Sciatic nerve (tissue), 2 donors: ENCODE measurements at regions not wholly inside any gene's neighbourhood (a gene's known extent, or its start where the extent isn't known, plus 50 kb on each side); places are given as distances from the start of the nearest gene placed in this dataset.
"Not testable (repeated sequence)": the region's sequence is repeated elsewhere in the genome, so short reads cannot be mapped to it uniquely, and the experiment has no call there.

ENCODE experiments used
- ATAC-seq: fragments of 200-7000 bp; cut with Tn5 transposase; one replicate; pipeline ENCODE4 v1.9.1; 2020; ENCODE audit warnings: mild to moderate bottlenecking, moderate library complexity
- DNase-seq: peaks from one replicate; pipeline ENCODE4 v3.0.0-alpha.2; 2020; ENCODE audit warnings: low spot score
- intact Hi-C: fragments of 100-400 bp; cut with DNase I; formaldehyde crosslinking; loops from one replicate; pipeline ENCODE4 v1.14.2; 2022
- donor health status: DM: no; HTN: no; CAD: no.
- donor health status: DM: no; HTN: no; CAD: no.

DNA sequence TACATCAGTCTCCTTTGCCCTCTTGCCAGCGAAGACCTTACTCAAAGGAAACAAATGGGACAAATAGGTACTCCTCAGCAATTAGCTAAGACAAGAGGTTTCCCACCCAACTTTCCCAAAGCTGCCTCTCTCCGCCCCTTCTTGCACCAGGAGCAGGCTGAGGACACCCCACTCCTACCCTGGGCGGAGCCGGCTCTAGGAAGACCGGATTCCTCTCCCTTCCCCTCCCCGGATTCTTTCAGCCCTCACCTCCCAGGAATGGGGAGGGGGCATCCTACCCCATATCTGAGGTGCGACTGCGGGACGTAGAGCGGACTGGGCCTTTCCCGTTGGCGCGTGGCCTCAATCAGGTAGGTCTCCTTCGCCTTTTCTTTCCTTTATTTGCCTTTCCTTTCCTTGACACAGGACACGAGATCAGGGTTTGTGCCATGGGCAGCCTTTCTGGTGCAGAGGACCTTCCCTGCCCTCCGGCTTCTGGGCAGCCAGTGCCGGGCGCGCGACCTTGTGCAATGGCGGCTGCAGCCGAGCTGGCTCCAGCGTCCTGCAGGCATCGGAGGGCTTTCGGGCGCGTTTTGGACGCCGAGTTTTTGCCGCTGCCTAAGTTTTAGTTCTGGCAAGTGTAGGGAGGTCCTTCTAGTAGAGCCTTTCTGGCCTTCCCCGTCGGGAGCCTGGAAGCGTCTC, 279.9 kb downstream of the PLS3 start:
- ATAC-seq, intact Hi-C loops: not testable (repeated sequence)
- DNase-seq = peak; percentile 7

- ATAC-seq, intact Hi-C loops: not testable (repeated sequence)
- peak; percentile 56 for DNase-seq
These were observed 290.0 kb downstream of the PLS3 start for GRCh38 chrX:115850986-115851385.

- ATAC-seq, intact Hi-C loops: not testable (repeated sequence)
- DNase-seq = peak; percentile 85
These were observed 292.3 kb downstream of the PLS3 start for GRCh38 chrX:115853260-115853659.

DNA sequence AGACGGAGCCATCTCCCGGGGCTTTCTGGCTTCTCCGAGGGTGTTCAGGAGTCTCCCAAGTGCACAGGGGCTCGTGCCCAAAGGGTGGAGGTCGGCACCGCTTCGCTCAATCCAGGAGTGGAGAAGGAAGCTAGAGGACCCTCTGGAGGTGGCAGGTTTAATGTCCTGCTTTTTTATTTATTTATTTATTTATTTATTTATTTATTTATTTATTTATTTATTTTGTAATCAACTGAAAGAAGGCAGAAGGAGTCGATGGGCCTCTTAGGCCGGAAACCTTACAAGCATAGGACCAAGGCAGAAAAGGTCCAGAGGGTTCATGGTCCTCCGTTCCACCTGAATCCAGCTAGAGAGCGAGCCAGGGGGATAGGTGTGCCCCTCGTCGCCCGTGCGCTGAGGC, 289.4 kb upstream of the AGTR2 start:
- ATAC-seq, intact Hi-C loops: not testable (repeated sequence)

DNA sequence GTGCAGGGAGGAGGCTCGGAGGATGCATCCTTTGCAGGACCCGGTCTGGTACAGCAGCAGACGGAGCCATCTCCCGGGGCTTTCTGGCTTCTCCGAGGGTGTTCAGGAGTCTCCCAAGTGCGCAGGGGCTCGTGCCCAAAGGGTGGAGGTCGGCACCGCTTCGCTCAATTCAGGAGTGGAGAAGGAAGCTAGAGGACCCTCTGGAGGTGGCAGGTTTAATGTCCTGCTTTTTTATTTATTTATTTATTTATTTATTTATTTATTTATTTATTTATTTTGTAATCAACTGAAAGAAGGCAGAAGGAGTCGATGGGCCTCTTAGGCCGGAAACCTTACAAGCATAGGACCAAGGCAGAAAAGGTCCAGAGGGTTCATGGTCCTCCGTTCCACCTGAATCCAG, 286.4 kb upstream of the AGTR2 start:
- DNase-seq, intact Hi-C loops, ATAC-seq: not testable (repeated sequence)

More for the DNA sequence above, 289.4 kb upstream of the AGTR2 start:
- not testable (repeated sequence) for DNase-seq

- peak; percentile 86 for DNase-seq
- ATAC-seq, intact Hi-C loops: not testable (repeated sequence)
These were observed 282.5 kb upstream of the AGTR2 start for GRCh38 chrX:115888041-115888440.

- ATAC-seq, intact Hi-C loops: not testable (repeated sequence)
- DNase-seq = peak; percentile 68
These were observed 282.0 kb upstream of the AGTR2 start for GRCh38 chrX:115888519-115888918.

- intact Hi-C loops = no loop called here
- DNase-seq (peak; percentile 60), ATAC-seq (no peak)
These were observed 281.2 kb upstream of the AGTR2 start for GRCh38 chrX:115889121-115889890.

- no peak for DNase-seq
- ATAC-seq = no peak
- intact Hi-C loops = no loop called here
These were observed 278.4 kb upstream of the AGTR2 start for GRCh38 chrX:115892056-115892708.

DNA sequence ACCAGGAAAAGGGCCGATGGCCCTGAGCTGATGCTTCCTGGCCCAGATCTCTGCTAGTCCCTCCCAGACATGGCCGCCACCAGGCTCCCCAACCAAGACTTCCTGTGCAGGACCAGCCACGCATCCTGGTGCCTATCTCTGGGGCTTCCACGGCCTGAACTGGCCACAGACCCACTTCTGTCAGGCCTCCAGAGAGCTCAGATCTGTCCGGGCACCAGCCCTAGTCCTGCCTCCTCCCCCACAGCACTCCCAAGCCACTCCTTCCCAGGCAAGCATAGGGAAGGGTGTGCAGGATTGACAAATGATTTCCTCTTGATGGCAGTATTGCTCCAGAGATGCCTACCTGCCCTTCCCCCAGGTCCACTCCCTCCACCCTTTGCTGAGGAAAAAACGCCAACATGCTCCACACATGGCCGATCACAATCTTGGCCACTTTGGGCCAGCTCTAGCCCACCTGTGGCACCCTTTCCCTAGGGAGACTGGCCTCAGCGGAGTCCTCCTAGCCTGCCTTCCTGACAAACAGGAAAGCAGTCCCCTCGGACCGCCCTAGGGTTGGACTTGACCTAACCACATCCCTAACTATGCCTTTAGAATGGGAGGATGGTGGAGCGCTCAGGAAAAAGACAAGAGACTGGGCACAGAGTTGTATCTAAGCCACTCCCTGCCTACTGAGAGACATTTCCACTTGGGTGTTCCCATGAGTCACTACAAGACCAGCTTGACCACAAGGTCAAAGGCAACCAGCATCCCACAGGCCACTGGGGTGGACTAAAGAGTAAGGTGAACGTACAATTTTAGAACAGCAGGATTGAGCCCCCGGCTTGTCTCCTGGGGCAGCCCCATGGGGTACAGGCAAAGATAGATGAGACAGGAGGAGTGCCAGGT, 277.5 kb upstream of the AGTR2 start:
- ATAC-seq (peak; percentile 95), DNase-seq (peak; percentile 84)
- intact Hi-C loops = no loop called here

DNA sequence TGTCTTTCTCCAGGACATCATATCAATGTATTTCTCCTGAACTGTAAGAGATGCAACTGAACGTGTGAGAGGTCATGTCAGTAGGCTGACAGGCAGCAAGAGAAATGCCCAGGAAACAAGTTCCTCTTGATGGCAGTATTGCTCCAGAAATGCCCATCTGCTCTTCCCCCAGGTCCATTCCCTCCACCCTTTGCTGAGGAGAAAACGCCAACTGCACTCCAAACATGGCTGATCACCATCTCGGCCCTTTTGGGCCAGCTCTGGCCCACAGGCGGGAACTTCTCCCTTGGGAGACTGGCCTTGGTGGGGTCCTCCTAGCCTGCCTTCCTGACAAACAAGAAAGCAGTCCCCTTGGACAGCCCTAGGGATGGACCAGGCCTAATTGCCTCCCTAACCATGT, 276.5 kb upstream of the AGTR2 start:
- intact Hi-C loops = no loop called here
- ATAC-seq (peak; percentile 73), DNase-seq (no peak)

DNA sequence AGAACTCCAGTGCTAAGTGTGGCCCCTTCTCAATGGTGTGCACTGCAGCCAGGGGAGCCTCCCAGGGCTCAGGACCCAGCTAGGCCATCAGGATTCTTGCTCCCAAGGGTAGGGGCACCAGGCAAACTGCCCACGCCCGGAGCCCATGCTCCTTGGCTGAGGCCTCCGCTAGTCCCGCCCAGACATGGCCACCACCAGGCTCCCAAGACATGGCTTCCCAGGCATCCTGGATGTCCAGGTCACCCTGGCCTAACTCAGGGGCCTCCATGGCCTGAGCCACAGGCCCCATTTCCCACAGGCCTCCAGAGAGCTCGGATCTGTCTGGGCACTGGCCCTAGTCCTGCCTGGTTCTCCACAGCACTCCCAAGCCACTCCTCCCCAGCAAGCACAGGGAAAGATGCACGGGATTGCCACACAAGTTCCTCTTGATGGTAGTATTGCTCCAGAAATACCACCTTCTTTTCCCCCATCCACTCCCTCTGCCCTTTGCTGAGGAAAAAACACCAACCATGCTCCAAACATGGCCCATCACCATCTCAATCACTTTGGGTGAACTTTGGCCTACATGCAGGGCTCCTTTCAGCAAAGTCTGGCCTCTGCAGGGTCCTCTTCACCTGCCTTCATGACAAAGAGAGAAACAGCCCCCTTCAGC, 274.7 kb upstream of the AGTR2 start:
- no peak for DNase-seq
- intact Hi-C loops = no loop called here
- ATAC-seq = no peak

DNA sequence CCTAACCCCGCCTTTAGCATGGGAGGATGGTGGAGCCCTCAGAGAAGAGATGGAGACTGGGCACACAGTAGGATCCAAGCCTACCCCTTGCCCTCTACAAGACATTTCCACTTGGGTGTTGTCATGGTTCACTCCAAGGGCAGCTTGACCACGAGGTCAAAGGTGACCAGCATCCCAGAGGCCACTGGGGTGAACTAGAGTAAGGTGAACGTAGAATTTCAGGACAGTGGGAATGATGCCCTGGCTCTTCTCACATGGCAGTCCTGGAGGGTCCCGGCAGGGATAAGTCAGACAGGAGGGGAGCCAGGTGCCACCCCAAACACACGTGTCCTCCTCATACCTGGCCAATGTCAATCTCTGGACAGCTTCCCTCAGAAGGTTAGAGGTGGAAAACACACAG, 274.2 kb upstream of the AGTR2 start:
- intact Hi-C loops = no loop called here
- no peak for ATAC-seq
- DNase-seq = no peak

DNA sequence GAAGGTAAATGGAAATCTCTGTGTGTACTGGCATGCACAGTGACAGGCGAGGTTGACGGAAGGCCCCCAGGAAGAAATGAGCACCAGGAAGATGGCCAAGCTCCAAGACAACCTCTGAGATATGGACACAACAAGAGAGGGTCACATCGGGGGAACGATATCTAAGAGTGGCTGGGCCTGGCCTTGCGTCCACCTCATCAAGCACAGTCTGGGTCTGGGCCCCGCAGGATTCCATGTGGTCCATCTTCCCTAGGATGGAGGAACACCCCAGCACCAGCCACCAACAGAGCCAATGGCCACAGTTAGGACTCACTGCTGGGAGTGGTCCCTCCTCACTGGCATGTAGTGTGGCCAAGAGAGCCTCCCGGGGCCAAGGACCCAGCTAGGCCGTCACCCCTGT, 272.6 kb upstream of the AGTR2 start:
- ATAC-seq (no peak), DNase-seq (no peak)
- intact Hi-C loops = no loop called here

DNA sequence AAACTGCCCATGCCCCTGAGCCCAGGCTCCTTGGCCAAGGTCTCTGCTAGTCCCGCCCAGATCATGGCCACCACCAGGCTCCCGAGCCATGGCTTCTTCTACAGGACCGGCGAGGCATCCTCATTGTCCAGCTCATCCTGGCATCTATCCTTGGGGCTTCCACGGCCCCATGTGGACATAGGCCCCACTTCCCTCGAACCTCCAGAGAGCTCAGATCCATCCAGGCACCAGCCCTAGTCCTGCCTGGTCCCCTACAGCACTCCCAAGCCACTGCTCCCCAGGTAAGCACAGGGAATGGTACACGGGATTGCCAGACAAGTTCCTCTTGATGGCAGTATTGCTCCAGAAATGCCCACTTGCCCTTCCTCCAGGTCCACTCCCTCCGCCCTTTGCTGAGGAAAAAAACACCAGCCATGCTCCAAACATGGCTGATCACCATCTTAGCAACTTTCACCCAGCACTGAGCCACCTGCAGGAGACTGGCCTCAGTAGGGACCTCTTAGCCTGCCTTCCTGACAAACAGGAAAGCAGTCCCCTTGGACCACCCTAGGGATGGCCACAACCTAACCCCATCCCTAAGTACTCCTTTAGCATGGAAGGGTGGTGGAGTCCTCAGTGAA, 272.1 kb upstream of the AGTR2 start:
- DNase-seq (peak; percentile 87), ATAC-seq (peak; percentile 66)
- intact Hi-C loops = no loop called here

- ATAC-seq = no peak
- intact Hi-C loops = no loop called here
- DNase-seq = no peak
These were observed 270.1 kb upstream of the AGTR2 start for GRCh38 chrX:115900425-115900824.

DNA sequence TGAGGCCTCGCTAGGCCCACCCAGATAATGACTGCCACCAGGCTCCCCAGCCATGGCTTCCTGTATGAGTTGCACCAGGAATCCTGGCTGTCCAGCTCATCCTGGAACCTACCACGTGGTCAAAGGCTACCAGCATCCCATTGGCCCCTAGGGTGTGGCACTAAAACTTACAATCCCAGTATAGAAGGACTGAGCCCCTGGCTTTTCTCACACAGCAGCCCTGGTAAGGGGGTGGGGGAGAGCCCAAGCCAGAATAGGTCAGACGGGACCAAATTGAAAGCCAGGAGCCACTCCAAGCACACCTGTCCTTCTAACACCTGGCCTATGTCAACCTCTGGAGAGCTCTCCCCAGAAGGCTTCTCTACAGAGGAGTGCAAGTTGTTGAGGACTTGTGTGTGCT, 269.3 kb upstream of the AGTR2 start:
- ATAC-seq = no peak
- DNase-seq = no peak

DNA sequence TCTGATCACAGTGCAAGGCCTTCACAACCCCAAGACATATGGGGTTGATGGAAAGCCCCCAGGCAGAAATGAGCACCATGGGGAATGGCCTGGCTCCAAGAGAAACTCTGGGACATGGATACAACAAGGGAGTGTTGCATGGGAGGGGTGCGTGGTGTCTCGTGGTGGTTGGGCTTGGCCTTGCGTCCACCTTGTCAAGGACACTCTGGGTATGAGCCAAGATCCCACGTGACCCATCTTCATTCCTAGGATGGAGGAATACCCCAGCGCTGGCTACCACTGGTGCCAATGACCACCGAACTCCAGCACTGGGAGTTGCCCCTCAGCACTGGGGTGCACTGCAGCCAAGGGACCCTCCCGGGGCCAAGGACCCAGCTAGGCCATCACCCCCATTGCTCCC, 267.5 kb upstream of the AGTR2 start:
- ATAC-seq = no peak
- DNase-seq = no peak
- intact Hi-C loops = no loop called here

More for the DNA sequence above, 269.3 kb upstream of the AGTR2 start:
- intact Hi-C loops = no loop called here
